GM12878 (cell line): ENCODE measurements at regions not wholly inside any gene's neighbourhood (a gene's known extent, or its start where the extent isn't known, plus 50 kb on each side); places are given as distances from the start of the nearest gene placed in this dataset.

Source experiments
- ATAC-seq: fragments of 200-7000 bp; cut with Tn5 transposase; 3 replicates; pipeline ENCODE4 v1.9.1; 2020; ENCODE audit warnings: mild to moderate bottlenecking, moderate library complexity
- BruUV-seq: library from RNA; stranded (reverse); fragments of 400-500 nt; replicated peaks from 2 replicates; lab custom pipeline; 2021; lab: Mats Ljungman, UMichigan
- CTCF ChIA-PET: fragments of 300-600 bp; sonication (Branson Sonifier 250); formaldehyde crosslinking; extraction: SDS; loops from one replicate; lab custom pipeline; 2021; ENCODE audit warnings: inconsistent platforms; lab: Yijun Ruan, JAX
- POLR2A ChIA-PET: fragments of 350-600 bp; formaldehyde crosslinking; extraction: SDS; loops from one replicate; lab custom pipeline; 2021; ENCODE audit warnings: inconsistent platforms; lab: Charles Lee
- RAD21 ChIA-PET: fragments of 300-600 bp; sonication (Branson Sonifier 250); formaldehyde crosslinking; loops from one replicate; lab custom pipeline; 2023; ENCODE audit warnings: antibody characterized with exemption; ENCODE audit not compliant: unreplicated experiment; lab: Charles Lee
- SMC1A ChIA-PET: fragments of 300-600 bp; sonication (Branson Sonifier 250); formaldehyde crosslinking; loops from one replicate; lab custom pipeline; 2023; ENCODE audit not compliant: unreplicated experiment, uncharacterized antibody; lab: Charles Lee
- DNase-seq: peaks from one replicate; pipeline ENCODE4 v3.0.0-alpha.2; 2011; ENCODE audit warnings: low read depth, low spot score
- FAIRE-seq: peaks from 3 replicates; lab custom pipeline; 2011; peaks lifted over from hg19 to GRCh38; lab: Jason Lieb, UNC
- H2AFZ ChIP-seq: 2 replicates; pipeline ENCODE4 v1.6.0; 2011; ENCODE audit warnings: low read depth, low read length, control low read depth; ENCODE audit not compliant: control insufficient read depth
- H3K27ac ChIP-seq: 2 replicates; pipeline ENCODE4 v1.5.1; 2011; ENCODE audit warnings: control low read depth; ENCODE audit not compliant: control insufficient read depth, insufficient read depth
- H3K27me3 ChIP-seq, 2 experiments: replicated peaks in 1 of 2; 2 replicates each; pipeline versions ENCODE4 v1.6.0 to v1.6.1; 2011; ENCODE audit warnings: low read length in 1 of 2; ENCODE audit not compliant: control insufficient read depth in 2 of 2, insufficient read depth in 2 of 2
- H3K36me3 ChIP-seq, 2 experiments: 2 replicates each; pipeline ENCODE4 v1.5.1; 2011; ENCODE audit warnings: low read length in 1 of 2; ENCODE audit not compliant: control insufficient read depth in 2 of 2, insufficient read depth in 2 of 2
- H3K4me1 ChIP-seq: 2 replicates; pipeline ENCODE4 v1.6.1; 2011; ENCODE audit warnings: mild to moderate bottlenecking, low read length, moderate library complexity, mixed read lengths; ENCODE audit not compliant: control insufficient read depth, insufficient read depth
- H3K4me2 ChIP-seq: 2 replicates; pipeline ENCODE4 v1.6.0; 2011; ENCODE audit warnings: control low read depth; ENCODE audit not compliant: control insufficient read depth, insufficient read depth
- H3K4me3 ChIP-seq: fragments of 200-600 bp; sonication (generic); 2 replicates; pipeline ENCODE4 v1.5.1; 2016
- H3K79me2 ChIP-seq: 2 replicates; pipeline ENCODE4 v1.6.0; 2011; ENCODE audit warnings: low read length; ENCODE audit not compliant: control insufficient read depth, insufficient read depth
- H3K9ac ChIP-seq: 2 replicates; pipeline ENCODE4 v1.8.0; 2011; ENCODE audit warnings: low read length, control low read depth, mixed read lengths; ENCODE audit not compliant: control insufficient read depth, insufficient read depth
- H3K9me3 ChIP-seq: replicated peaks from 3 replicates; pipeline ENCODE4 v1.5.1; 2011; ENCODE audit warnings: mild to moderate bottlenecking, low read length; ENCODE audit not compliant: control insufficient read depth, insufficient read depth
- H4K20me1 ChIP-seq: 2 replicates; pipeline ENCODE4 v1.6.0; 2011; ENCODE audit not compliant: control insufficient read depth, insufficient read depth
- ATF7 ChIP-seq: fragments of 450-650 bp; IDR thresholded peaks from 2 replicates; pipeline ENCODE4 v1.6.1; 2016; ENCODE audit warnings: low read depth, mild to moderate bottlenecking
- IRF3 ChIP-seq: fragments of 450-650 bp; IDR thresholded peaks from 2 replicates; pipeline ENCODE4 v1.6.1; 2014; ENCODE audit warnings: mild to moderate bottlenecking
- PAX8 ChIP-seq: fragments of 450-650 bp; IDR thresholded peaks from 2 replicates; pipeline ENCODE4 v1.6.1; 2017; ENCODE audit warnings: mild to moderate bottlenecking, moderate library complexity
- ZBED1 ChIP-seq: IDR thresholded peaks from 2 replicates; pipeline ENCODE4 v1.6.1; 2016; ENCODE audit warnings: borderline replicate concordance
- WGBS: methylation state at CpG from one replicate; pipeline ENCODE4 v1.1.6; 2016; ENCODE audit warnings: low lambda C conversion rate; ENCODE audit not compliant: insufficient replicate concordance, insufficient coverage; ENCODE audit errors: missing lambda C conversion rate; 5-methylcytosine and 5-hydroxymethylcytosine counted together
- in situ Hi-C: fragments of 300-500 bp; cut with MboI; formaldehyde crosslinking; loops from 9 replicates; pipeline ENCODE4 v1.14.3; 2018; ENCODE audit warnings: mixed read lengths
- intact Hi-C: fragments of 100-400 bp; cut with micrococcal nuclease; formaldehyde crosslinking; loops from one replicate; pipeline ENCODE4 v1.14.2; 2022; ENCODE audit not compliant: unreplicated experiment

GRCh38 chr22:26744892-26745808 lies 87.8 kb downstream of the MIAT start:
- BruUV-seq, result no TSS peak
- TF ChIP-seq IRF3 (no peak), PAX8 (no peak)

GRCh38 chr22:26746311-26746710 lies 88.9 kb downstream of the MIAT start:
- BruUV-seq, result no TSS peak
- Histone ChIP-seq H3K4me3 (no peak overlapping the region), H2AFZ (no peak overlapping the region), H3K4me2 (no peak overlapping the region), H3K36me3 (no peaks in the 10 kb centered on the region), H3K9me3 (no peaks in the 10 kb centered on the region; the same call in 2 of the 3 replicates), H4K20me1 (no peaks in the 10 kb centered on the region), H3K9ac (no peak overlapping the region), H3K27me3 (no peaks in the 10 kb centered on the region), H3K27ac (no peak overlapping the region), H3K79me2 (no peaks in the 10 kb centered on the region), H3K4me1 (no peaks in the 10 kb centered on the region)
- 71% methylated on average over 1 of the region's 1 CpG for WGBS
- no peak for TF ChIP-seq ATF7
- no peak for TF ChIP-seq ZBED1
- ChIA-PET POLR2A (no interaction called here), SMC1A (no interaction called here), RAD21 (no interaction called here), CTCF (no interaction called here)
- FAIRE-seq (no peak), ATAC-seq (no peak), DNase-seq (no peak)
- in situ Hi-C loops (no loop called here), intact Hi-C loops (no loop called here)

More at GRCh38 chr22:26744892-26745808, 87.8 kb downstream of the MIAT start:
- RAD21 ChIA-PET, result no interaction called here
- Histone ChIP-seq H3K27ac (no peak overlapping the region), H3K4me1 (no peaks in the 10 kb centered on the region), H3K79me2 (no peaks in the 10 kb centered on the region), H3K9me3 (no peaks in the 10 kb centered on the region), H3K27me3 (no peaks in the 10 kb centered on the region), H4K20me1 (no peaks in the 10 kb centered on the region), H2AFZ (no peak overlapping the region), H3K36me3 (no peaks in the 10 kb centered on the region; a peak in 1 of 4 replicates), H3K4me3 (no peak overlapping the region), H3K4me2 (no peak overlapping the region), H3K9ac (no peak overlapping the region)
- DNase-seq (no peak), FAIRE-seq (no peak), ATAC-seq (no peak)
- CTCF ChIA-PET, result interaction anchor here (1.2 kb wide), 1 partner anchor 66 kb away, joined by 5 read pairs; no protein-coding TSS in a partner anchor
- SMC1A ChIA-PET, result no interaction called here
- in situ Hi-C loops (no loop called here), intact Hi-C loops (no loop called here)
- 46% methylated on average over 4 of the region's 4 CpGs for WGBS
- POLR2A ChIA-PET, result no interaction called here
